H1 (cell line): ENCODE measurements at regions not wholly inside any gene's neighbourhood (a gene's known extent, or its start where the extent isn't known, plus 50 kb on each side); places are given as distances from the start of the nearest gene placed in this dataset.

Source experiments
- CHD1 ChIP-seq: IDR thresholded peaks from 2 replicates; pipeline ENCODE4 v1.6.1; 2012; ENCODE audit warnings: low read depth, low read length, improper control_type of control experiment
- CHD7 ChIP-seq: fragments of 300-600 bp; sonication (generic); IDR thresholded peaks from 2 replicates; pipeline ENCODE4 v1.7.1; 2012; ENCODE audit warnings: low read length, moderate library complexity, mild to moderate bottlenecking, inconsistent platforms; ENCODE audit not compliant: insufficient replicate concordance
- KDM5A ChIP-seq: fragments of 200-600 bp; IDR thresholded peaks from 2 replicates; pipeline ENCODE4 v1.7.1; 2012; ENCODE audit warnings: mild to moderate bottlenecking, low read length, inconsistent platforms, mixed read lengths
- NRF1 ChIP-seq: IDR thresholded peaks from 2 replicates; pipeline ENCODE4 v1.6.1; 2011; ENCODE audit warnings: mild to moderate bottlenecking, low read depth, low read length, improper control_type of control experiment

GRCh38 chr13:71316792-71317363, 550.1 kb downstream of the DACH1 start (continued):
- TF ChIP-seq CHD7 (no peak), CHD1 (no peak), KDM5A (no peak), NRF1 (no peak)
- TF ChIP-seq, all 59 proteins: peak for 0
